Erythroblast (primary cell): ENCODE measurements at regions not wholly inside any gene's neighbourhood (a gene's known extent, or its start where the extent isn't known, plus 50 kb on each side); places are given as distances from the start of the nearest gene placed in this dataset.

Source experiments
- GATA1 ChIP-seq: IDR thresholded peaks from 2 replicates; pipeline ENCODE4 v1.6.1; 2011; ENCODE audit warnings: low read depth, mild to moderate bottlenecking, control low read depth, low read length, moderate library complexity
- POLR2A ChIP-seq: IDR thresholded peaks from 2 replicates; pipeline ENCODE4 v1.6.1; 2011; ENCODE audit warnings: mild to moderate bottlenecking, low read length

DNA sequence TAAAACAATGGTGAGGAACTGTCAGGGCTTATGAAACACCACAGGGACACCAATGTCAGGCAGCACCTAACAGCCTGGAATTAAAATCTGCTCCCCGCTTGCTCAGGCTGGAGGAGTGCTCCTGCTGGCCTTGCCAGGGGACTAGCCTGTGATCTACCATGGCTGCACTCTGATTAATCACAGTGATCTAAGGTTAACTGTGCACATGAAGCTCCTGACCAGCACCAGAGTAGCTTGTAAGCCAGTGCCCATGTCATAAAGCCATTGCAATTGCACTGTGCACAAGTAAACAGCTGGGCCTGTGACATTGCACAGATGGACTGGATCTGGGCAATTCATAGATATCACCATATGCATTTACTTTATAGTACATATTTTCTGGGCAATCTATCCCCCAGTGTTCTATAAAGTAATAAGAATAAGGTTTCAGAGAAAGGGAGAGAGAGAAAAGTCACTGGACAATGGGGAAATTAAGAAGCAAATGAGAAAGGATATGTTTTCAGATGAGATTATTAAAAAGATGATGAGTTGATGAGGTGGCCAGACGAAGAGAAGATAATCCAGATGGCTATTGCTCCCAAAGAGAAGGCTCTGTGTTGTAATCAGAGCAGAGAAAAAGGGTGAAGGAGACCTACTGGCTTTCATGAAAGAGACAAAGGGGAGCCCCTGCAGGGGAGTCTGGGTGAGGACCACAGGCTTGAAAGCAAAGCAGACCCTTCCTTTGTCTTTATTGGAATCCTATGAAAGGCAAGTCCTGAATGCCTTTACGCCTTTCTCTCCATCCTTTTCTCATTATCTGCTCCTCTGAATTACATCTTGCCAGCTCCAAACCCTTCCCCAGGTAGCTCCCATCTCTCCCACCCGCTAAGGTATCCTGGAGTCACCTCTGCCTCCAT lies 145.8 kb downstream of the SLC38A6 start:
- TF ChIP-seq POLR2A (no peak), GATA1 (no peak)
